MCF 10A (cell line): ENCODE measurements at regions not wholly inside any gene's neighbourhood (a gene's known extent, or its start where the extent isn't known, plus 50 kb on each side); places are given as distances from the start of the nearest gene placed in this dataset.
A peak's percentile ranks its signal among the peaks of the same experiment; 100 is the strongest.

Experiments used
- BruUV-seq: library from RNA; stranded (reverse); fragments of 400-500 nt; replicated peaks from 2 replicates; lab custom pipeline; 2021; lab: Mats Ljungman, UMichigan
- CTCF ChIA-PET: fragments of 300-600 bp; sonication (Branson Sonifier 250); formaldehyde crosslinking; extraction: SDS; loops from one replicate; lab custom pipeline; 2021; ENCODE audit warnings: antibody characterized with exemption, inconsistent platforms; lab: Yijun Ruan, JAX
- POLR2A ChIA-PET: fragments of 300-600, 350-650 bp; sonication (Branson Sonifier 250); formaldehyde crosslinking; extraction: SDS; loops from one replicate; lab custom pipeline; 2020; ENCODE audit warnings: antibody characterized with exemption, inconsistent platforms; lab: Yijun Ruan, JAX
- DNase-seq: peaks from one replicate; pipeline ENCODE4 v3.0.0-alpha.2; 2018; ENCODE audit not compliant: unreplicated experiment
- H3K27ac Mint-ChIP-seq: one replicate; pipeline ENCODE4 v1.8.0; 2022; ENCODE audit warnings: mild to moderate bottlenecking, low read depth, mixed read lengths; ENCODE audit not compliant: unreplicated experiment
- H3K27me3 Mint-ChIP-seq: one replicate; pipeline ENCODE4 v1.8.0; 2022; ENCODE audit warnings: mixed read lengths; ENCODE audit not compliant: insufficient read depth, unreplicated experiment
- H3K36me3 Mint-ChIP-seq: one replicate; pipeline ENCODE4 v1.8.0; 2022; ENCODE audit warnings: mild to moderate bottlenecking, moderate library complexity, mixed read lengths; ENCODE audit not compliant: insufficient read depth, unreplicated experiment
- H3K4me1 Mint-ChIP-seq: one replicate; pipeline ENCODE4 v1.8.0; 2022; ENCODE audit warnings: mixed read lengths; ENCODE audit not compliant: insufficient read depth, unreplicated experiment
- H3K4me3 Mint-ChIP-seq: one replicate; pipeline ENCODE4 v1.8.0; 2022; ENCODE audit warnings: mild to moderate bottlenecking, moderate library complexity, mixed read lengths; ENCODE audit not compliant: unreplicated experiment
- H3K9me3 Mint-ChIP-seq: one replicate; pipeline ENCODE4 v1.8.0; 2022; ENCODE audit warnings: mixed read lengths; ENCODE audit not compliant: unreplicated experiment
- CTCF ChIP-seq: fragments of 200-600 bp; IDR thresholded peaks from one replicate; pipeline ENCODE4 v1.8.0; 2022; ENCODE audit warnings: antibody characterized with exemption, mild to moderate bottlenecking; ENCODE audit not compliant: unreplicated experiment
- intact Hi-C: fragments of 100-400 bp; cut with micrococcal nuclease; formaldehyde crosslinking; loops from 2 replicates; pipeline ENCODE4 v1.14.1; 2022

DNA sequence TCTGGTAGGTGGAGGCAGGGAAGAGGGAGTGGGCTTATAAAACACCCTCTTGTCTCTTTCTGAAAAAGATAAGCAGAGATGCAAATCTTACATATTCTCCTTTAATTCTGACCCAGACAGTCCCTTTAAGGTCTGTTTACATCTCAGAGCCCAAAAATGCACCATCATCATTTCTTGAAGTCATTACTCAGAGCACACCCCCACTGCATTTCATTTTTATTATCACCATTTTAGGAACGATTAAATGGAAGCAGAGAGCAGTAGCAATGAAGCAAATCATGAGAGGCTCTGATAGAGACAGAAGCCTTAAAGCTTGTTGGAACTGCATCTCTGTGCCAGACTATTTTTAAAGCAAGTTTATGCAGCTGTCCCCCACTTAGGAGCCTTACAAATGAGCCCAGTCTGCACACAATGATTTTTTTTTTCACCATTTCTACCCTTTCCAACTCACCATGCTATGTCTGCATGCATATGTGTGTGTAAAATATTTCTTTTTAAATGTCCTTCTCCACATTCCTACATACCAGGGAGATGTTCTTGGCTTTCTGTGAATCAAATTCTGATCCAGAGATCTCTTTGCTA lies 311.0 kb downstream of the GRIN2B start:
- ChIA-PET CTCF (interaction anchor here (0.7 to 0.9 kb wide), 2 partner anchors 10 to 286 kb away, joined by 3 to 4 read pairs; no protein-coding TSS in a partner anchor), POLR2A (no interaction called here)
- intact Hi-C loops, result no loop called here
- no peak for TF ChIP-seq CTCF
- H3K36me3 Mint-ChIP-seq, result no peaks in the 10 kb centered on the region
- H3K9me3 Mint-ChIP-seq, result no peaks in the 10 kb centered on the region
- H3K4me1 Mint-ChIP-seq, result no peaks in the 10 kb centered on the region
- no peak overlapping the region for H3K4me3 Mint-ChIP-seq
- H3K27ac Mint-ChIP-seq, result no peak overlapping the region
- H3K27me3 Mint-ChIP-seq, result peaks cover 36% of the 10 kb centered on the region
- no TSS peak for BruUV-seq
- DNase-seq, result no peak

DNA sequence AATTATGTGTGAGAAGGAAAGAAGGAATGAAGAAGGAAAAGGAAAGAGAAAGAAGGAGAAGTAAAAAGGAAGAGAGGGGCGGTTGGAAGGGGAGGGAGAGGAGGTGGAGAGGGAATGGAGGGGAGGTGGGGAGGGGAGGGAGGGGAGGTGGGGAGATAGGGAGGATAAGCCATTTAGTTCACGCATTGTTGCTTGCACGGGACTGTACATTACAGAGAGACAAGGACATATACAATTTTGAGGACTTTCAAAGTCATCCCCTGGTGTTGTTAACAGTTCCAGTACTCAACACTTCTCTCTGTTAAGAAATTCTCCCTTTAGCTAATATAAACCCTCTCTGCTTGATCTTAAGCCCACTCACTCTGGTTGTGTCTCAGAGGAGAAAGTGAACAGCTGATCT lies 312.5 kb downstream of the GRIN2B start:
- Mint-ChIP-seq H3K36me3 (no peaks in the 10 kb centered on the region), H3K27me3 (peaks cover 36% of the 10 kb centered on the region), H3K4me3 (no peak overlapping the region), H3K9me3 (no peaks in the 10 kb centered on the region), H3K4me1 (no peaks in the 10 kb centered on the region), H3K27ac (no peak overlapping the region)
- POLR2A ChIA-PET, result interaction anchor here (0.7 kb wide), 1 partner anchor 42 kb away, joined by 3 read pairs; no protein-coding TSS in a partner anchor
- CTCF ChIA-PET, result no interaction called here
- intact Hi-C loops, result loop anchor here (10.0 kb wide), 1 partner anchor 114 kb away; no protein-coding TSS in a partner anchor
- no peak for TF ChIP-seq CTCF
- BruUV-seq, result no TSS peak
- DNase-seq, result no peak

- DNase-seq, result no peak
- BruUV-seq, result no TSS peak
- POLR2A ChIA-PET, result no interaction called here
- peaks cover 36% of the 10 kb centered on the region for H3K27me3 Mint-ChIP-seq
- TF ChIP-seq CTCF, result no peak
- no peak overlapping the region for H3K27ac Mint-ChIP-seq
- no peak overlapping the region for H3K4me3 Mint-ChIP-seq
- no peaks in the 10 kb centered on the region for H3K36me3 Mint-ChIP-seq
- intact Hi-C loops, result loop anchor here (10.0 kb wide), 1 partner anchor 112 kb away; no protein-coding TSS in a partner anchor
- CTCF ChIA-PET, result interaction anchor here (0.6 to 2.3 kb wide), 7 partner anchors 14 to 500 kb away, joined by 3 to 8 read pairs (median 3); no protein-coding TSS in a partner anchor
- no peaks in the 10 kb centered on the region for H3K9me3 Mint-ChIP-seq
- no peaks in the 10 kb centered on the region for H3K4me1 Mint-ChIP-seq
Measured at GRCh38 chr12:13666806-13667205, 314.6 kb downstream of the GRIN2B start.

- H3K27me3 Mint-ChIP-seq, result peaks cover 32% of the 10 kb centered on the region
- POLR2A ChIA-PET, result interaction anchor here (0.7 to 0.9 kb wide), 2 partner anchors 383 to 418 kb away, joined by 3 to 5 read pairs; no protein-coding TSS in a partner anchor
- no peak overlapping the region for H3K27ac Mint-ChIP-seq
- no peaks in the 10 kb centered on the region for H3K4me1 Mint-ChIP-seq
- no peaks in the 10 kb centered on the region for H3K36me3 Mint-ChIP-seq
- intact Hi-C loops, result loop anchor here (1.0 to 10.0 kb wide), 4 partner anchors 106 to 406 kb away; no protein-coding TSS in a partner anchor
- CTCF ChIA-PET, result interaction anchor here (0.6 to 2.7 kb wide), 32 partner anchors 8 to 509 kb away, joined by 3 to 28 read pairs (median 4); no protein-coding TSS in a partner anchor
- TF ChIP-seq CTCF, result peak; percentile 73
- no peak overlapping the region for H3K4me3 Mint-ChIP-seq
- no peaks in the 10 kb centered on the region for H3K9me3 Mint-ChIP-seq
- no TSS peak for BruUV-seq
- peak; percentile 62 for DNase-seq
Measured at GRCh38 chr12:13661005-13661887, 320.2 kb downstream of the GRIN2B start.
